ENCODE measurements at regions not wholly inside any gene's neighbourhood (a gene's known extent, or its start where the extent isn't known, plus 50 kb on each side); places are given as distances from the start of the nearest gene placed in this dataset.

DNA sequence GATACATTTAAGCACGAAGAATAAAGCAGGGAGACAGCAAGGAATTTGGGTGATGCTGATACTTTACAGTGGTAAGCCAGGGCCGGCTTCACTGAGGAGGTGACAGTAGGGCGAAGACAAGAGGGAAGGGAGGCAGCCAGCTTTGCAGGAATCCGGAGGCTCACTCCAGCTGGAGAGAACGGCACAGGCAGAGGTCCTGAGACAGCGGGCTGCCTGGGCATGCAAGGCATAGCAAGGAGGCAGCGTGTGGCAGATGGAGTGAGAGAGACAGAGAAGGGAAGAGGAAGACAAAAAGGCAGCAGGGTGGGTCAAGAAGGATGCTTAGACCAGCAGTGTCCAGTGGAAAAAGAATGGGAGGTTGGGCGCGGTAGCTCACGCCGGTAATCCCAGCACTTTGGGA, 83.2 kb upstream of the WASF3 start:
- peaks cover 3% of the 10 kb centered on the region for H3K27me3 Mint-ChIP-seq
- H3K4me1 Mint-ChIP-seq: peaks cover 13% of the 10 kb centered on the region
- peaks cover 3% of the 10 kb centered on the region for H3K9me3 Mint-ChIP-seq
- ChIA-PET CTCF (no interaction called here), POLR2A (no interaction called here)
- H3K4me3 Mint-ChIP-seq: no peak overlapping the region
- no peaks in the 10 kb centered on the region for H3K36me3 Mint-ChIP-seq (ENCODE audit: low read depth)
- no peak overlapping the region for H3K27ac Mint-ChIP-seq
- no peak for DNase-seq

DNA sequence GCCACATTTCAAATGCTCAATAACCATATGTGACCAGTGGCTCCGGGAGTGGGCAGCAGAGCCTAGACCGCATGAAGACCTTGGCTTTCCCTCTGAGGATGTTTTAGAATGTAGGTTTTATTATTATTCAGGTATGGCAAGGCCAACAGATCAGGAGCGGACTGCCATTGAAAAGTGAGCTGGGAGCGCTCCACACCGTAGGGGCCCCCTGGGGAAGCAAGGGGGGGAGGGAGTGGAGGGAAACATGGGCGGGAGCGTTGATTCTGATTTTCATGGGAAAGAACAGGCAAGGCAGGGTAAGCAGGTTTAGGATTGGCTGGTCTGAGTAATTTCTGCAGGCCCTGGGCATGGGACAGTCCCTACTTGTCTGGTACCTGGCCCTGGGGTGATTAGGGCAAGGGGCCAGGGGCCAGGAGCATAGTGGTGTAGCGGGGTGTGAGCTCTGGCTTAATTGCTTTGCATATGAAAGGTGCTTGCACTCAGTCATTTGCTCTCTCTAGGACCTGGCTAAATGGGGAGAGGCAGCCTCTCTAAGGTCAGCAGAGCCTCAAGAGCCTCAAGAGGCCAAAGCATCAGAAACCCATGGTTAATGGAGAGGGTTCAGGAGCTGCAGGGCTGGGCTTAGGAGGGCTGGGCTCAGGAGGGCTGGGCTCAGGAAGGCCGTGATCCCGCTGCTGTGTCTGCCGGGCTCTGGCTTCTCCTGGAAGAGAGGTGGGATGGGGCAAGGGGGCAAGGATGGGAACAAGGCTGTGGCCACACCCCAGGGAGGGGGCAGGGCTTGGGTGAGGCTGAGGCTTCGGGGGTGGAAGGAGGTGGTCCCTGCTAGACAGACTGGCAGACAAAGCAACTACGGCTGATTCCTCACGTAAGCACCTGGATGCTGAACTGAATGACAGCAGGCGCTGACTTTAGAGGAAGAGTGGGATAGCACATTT, 82.0 kb upstream of the WASF3 start:
- ChIA-PET CTCF (interaction anchor here (0.6 kb wide), 1 partner anchor 292 kb away, joined by 3 read pairs; no protein-coding TSS in a partner anchor), POLR2A (interaction anchor here (0.6 kb wide), 1 partner anchor 895 kb away, joined by 3 read pairs; no protein-coding TSS in a partner anchor)
- peaks cover 3% of the 10 kb centered on the region for H3K9me3 Mint-ChIP-seq
- H3K4me3 Mint-ChIP-seq: no peak overlapping the region
- peak overlapping the region; percentile 31 for H3K27ac Mint-ChIP-seq
- DNase-seq: no peak
- H3K36me3 Mint-ChIP-seq (ENCODE audit: low read depth): no peaks in the 10 kb centered on the region
- peaks cover 13% of the 10 kb centered on the region for H3K4me1 Mint-ChIP-seq
- H3K27me3 Mint-ChIP-seq: peaks cover under 1% of the 10 kb centered on the region

DNA sequence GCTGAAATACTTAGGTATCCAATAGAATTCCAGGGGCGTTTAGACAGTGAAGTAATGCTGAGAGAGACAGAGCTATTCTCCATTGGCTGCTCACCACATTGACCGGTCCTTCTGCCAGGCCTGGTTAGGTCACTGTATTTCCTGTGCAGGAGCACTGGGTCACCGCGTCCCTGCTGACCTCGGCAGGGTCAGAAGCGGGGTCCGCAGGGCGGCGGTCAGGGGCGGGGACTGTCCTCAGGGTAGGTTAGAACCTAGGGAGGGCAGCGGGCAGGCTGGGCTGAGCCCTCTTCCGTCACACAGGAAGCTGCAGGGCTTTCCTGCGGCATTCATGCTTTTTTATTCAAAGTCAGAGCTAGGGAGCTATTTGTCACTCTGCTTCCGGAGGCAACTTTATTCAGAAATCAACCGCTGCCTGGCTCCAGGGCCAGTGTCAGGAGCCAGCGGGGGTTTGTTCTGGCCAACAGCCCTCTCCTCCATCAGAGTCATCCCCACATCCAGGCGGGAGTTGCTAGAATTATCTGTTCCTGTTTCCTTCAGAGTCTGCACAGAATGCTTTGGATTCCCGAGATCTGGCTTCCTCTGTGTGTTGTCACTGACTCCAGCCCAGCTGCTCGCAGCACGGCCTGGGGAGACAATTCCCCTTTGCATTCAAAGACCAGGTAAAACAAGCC, 81.2 kb upstream of the WASF3 start:
- no peaks in the 10 kb centered on the region for H3K27me3 Mint-ChIP-seq
- H3K4me3 Mint-ChIP-seq: peak overlapping the region; percentile 9
- H3K27ac Mint-ChIP-seq: peak overlapping the region; percentile 31
- DNase-seq: peak; percentile 22
- H3K9me3 Mint-ChIP-seq: peaks cover 3% of the 10 kb centered on the region
- CTCF ChIA-PET: no interaction called here
- H3K4me1 Mint-ChIP-seq: peaks cover 13% of the 10 kb centered on the region
- POLR2A ChIA-PET: interaction anchor here (0.6 kb wide), 1 partner anchor 894 kb away, joined by 3 read pairs; no protein-coding TSS in a partner anchor
- no peaks in the 10 kb centered on the region for H3K36me3 Mint-ChIP-seq (ENCODE audit: low read depth)

DNA sequence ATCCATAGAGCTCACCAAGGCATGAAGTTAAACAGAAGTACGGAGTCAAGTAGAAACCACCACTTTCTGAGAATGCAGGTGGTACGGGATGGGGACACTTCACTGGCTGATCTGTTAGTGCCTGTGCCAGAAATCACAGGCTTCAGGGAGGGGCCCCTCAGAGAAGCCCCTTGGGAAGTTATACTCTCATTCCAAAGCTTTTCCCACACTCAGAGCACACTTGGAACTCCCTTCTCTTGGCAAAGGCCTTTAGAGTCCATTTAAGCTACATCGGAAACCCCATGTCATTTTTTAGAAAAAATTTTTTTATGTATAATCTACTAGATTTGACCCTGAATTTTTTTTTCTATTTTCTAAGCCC, 80.7 kb upstream of the WASF3 start:
- H3K27ac Mint-ChIP-seq: no peak overlapping the region
- H3K27me3 Mint-ChIP-seq: no peaks in the 10 kb centered on the region
- H3K4me3 Mint-ChIP-seq: peak overlapping the region; percentile 9
- peaks cover 13% of the 10 kb centered on the region for H3K4me1 Mint-ChIP-seq
- POLR2A ChIA-PET: no interaction called here
- peaks cover 3% of the 10 kb centered on the region for H3K9me3 Mint-ChIP-seq
- H3K36me3 Mint-ChIP-seq (ENCODE audit: low read depth): no peaks in the 10 kb centered on the region
- CTCF ChIA-PET: no interaction called here
- DNase-seq: no peak

DNA sequence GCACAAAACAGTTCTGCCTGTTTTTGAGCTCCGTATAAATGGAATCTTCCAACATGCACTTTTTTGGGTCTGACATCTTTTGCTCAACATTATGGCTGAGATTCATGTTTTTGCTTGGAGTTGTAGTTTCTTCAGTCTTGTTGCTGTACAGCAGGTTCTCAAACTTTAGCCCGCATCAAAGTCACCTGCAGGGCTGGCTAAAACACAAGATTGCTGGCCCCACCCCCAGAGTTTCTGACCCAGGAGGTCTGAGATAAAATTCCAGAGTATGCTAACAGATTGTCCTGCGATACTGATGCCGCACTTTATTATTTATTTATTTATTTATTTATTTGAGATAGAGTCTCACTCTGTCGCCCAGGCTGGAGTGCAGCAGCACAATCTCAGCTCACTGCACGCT, 79.8 kb upstream of the WASF3 start:
- H3K4me1 Mint-ChIP-seq: peaks cover 18% of the 10 kb centered on the region

DNA sequence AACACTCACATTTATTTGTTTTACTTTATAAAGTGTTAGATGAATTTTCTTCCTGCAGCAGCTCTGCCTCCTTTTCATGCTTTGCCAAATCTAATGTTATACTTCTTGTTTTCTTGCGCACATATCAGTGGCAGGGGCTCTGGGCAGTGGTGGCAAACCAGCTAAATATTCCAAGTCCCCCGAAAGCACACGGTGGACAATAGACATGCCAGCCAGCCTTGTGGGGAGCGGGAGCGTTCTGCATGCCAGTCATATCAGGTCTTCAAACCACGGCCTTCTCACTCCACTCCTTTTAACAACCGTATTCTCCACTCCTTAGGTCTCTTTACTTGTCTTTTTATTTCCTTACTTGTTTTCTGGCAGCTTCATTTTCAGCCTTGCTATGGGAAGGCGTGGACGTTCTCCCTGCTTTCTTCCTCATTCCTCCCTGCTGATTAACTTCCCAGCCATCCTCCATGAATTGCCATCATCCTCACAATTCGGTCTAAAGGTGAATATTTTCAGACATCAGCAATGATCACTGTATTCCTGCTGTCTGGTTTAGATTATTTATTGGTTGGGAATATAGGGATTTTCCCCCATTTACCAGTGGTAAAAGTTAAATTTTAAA, 77.1 kb upstream of the WASF3 start:
- Mint-ChIP-seq H3K27ac (no peak overlapping the region), H3K27me3 (no peaks in the 10 kb centered on the region), H3K9me3 (no peaks in the 10 kb centered on the region), H3K36me3 (ENCODE audit: low read depth) (no peaks in the 10 kb centered on the region), H3K4me1 (peaks cover 29% of the 10 kb centered on the region), H3K4me3 (no peak overlapping the region)
- POLR2A ChIA-PET: no interaction called here
- no peak for DNase-seq
- CTCF ChIA-PET: no interaction called here

More for the DNA sequence above, 79.8 kb upstream of the WASF3 start:
- Mint-ChIP-seq H3K27me3 (no peaks in the 10 kb centered on the region), H3K27ac (no peak overlapping the region), H3K9me3 (peaks cover 3% of the 10 kb centered on the region), H3K36me3 (ENCODE audit: low read depth) (no peaks in the 10 kb centered on the region), H3K4me3 (no peak overlapping the region)
- DNase-seq: no peak
- ChIA-PET CTCF (no interaction called here), POLR2A (no interaction called here)

DNA sequence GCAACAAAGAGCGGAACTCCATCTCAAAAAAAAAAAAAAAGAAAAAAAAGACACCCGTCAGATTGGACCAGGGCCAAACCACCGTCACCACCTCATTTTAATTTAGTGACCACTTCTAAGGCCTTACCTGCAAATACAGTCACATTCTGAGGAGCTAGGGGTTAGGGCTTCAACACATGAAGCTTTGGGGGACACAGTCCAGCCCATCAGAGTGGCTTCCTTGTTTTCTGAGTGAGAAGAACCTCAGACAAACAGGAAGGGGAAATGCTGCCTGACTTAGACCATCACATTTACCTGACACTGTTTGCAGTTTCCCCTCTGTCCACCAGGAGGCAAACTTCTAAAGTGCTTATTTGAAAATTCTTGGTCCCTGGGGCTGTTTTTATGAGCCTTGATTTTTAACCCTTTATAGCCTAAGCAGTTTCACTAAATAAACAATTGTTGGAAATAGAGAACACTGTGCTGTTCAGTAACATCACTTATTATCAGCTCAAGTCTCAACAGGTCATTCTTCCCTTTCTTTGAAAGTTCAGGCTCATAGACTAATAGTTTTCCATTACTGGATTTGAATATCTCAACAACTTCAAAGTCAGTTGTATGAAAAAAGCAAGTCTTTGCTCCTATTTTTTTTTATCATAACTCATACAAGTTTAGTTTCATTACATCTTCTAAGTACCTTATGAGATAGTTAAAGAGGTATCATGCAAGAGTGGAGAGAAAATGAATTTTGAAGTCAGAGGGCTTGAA, 74.9 kb upstream of the WASF3 start:
- no peak overlapping the region for H3K4me3 Mint-ChIP-seq
- no peaks in the 10 kb centered on the region for H3K9me3 Mint-ChIP-seq
- POLR2A ChIA-PET: no interaction called here
- no peaks in the 10 kb centered on the region for H3K27me3 Mint-ChIP-seq
- H3K27ac Mint-ChIP-seq: peak overlapping the region; percentile 79
- H3K4me1 Mint-ChIP-seq: peaks cover 16% of the 10 kb centered on the region
- DNase-seq: peak; percentile 77
- no peaks in the 10 kb centered on the region for H3K36me3 Mint-ChIP-seq (ENCODE audit: low read depth)
- CTCF ChIA-PET: interaction anchor here (0.6 to 3.2 kb wide), 7 partner anchors 16 to 393 kb away, joined by 3 to 11 read pairs (median 3); no protein-coding TSS in a partner anchor

DNA sequence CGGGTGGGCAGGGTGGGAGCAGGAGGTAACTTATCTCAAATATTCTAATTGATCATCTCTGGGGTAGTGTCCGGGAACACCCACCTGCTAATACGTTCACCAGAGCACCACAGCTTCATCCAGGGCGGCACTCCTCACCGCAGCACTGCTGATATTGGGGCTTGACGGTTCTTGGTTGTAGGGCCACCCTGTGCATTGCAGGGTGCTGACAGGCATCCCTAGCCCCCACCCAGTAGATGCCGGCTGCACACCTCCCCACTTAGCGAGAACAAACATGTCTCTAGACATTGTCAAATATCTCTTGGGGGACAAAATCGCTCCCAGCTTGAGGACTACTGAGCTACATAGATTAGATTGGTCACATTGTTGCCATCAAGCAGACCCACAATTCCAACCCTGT, 73.9 kb upstream of the WASF3 start:
- peaks cover 16% of the 10 kb centered on the region for H3K4me1 Mint-ChIP-seq
- CTCF ChIA-PET: interaction anchor here (0.9 to 3.2 kb wide), 2 partner anchors 15 to 19 kb away, joined by 3 to 11 read pairs; no protein-coding TSS in a partner anchor
- no peaks in the 10 kb centered on the region for H3K27me3 Mint-ChIP-seq
- H3K36me3 Mint-ChIP-seq (ENCODE audit: low read depth): no peaks in the 10 kb centered on the region
- no peak overlapping the region for H3K4me3 Mint-ChIP-seq
- no peaks in the 10 kb centered on the region for H3K9me3 Mint-ChIP-seq
- POLR2A ChIA-PET: no interaction called here
- no peak for DNase-seq
- no peak overlapping the region for H3K27ac Mint-ChIP-seq

DNA sequence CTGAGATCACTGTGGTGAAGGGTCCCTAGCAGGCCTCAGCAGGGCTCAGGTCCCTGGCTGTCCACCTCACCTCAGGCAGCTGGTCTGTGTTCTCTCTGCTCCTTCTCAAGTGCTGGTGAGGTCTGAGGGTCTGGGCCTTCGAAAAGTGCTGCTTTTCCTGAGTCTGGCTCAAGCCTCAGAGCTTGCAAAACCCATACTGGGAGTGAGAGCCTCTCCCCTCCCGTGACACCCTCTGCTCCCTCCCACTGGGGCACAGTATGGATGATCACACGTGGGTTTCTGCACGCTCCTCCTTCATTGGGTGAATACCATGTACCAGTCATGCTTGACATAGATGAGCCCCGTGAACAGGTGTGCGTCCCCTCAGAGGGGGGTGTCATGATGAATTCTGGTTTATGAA, 73.3 kb upstream of the WASF3 start:
- CTCF ChIA-PET: interaction anchor here (3.2 kb wide), 1 partner anchor 18 kb away, joined by 11 read pairs; no protein-coding TSS in a partner anchor
- H3K4me1 Mint-ChIP-seq: peaks cover 16% of the 10 kb centered on the region
- no peak for DNase-seq
- no peaks in the 10 kb centered on the region for H3K27me3 Mint-ChIP-seq
- H3K36me3 Mint-ChIP-seq (ENCODE audit: low read depth): no peaks in the 10 kb centered on the region
- H3K4me3 Mint-ChIP-seq: no peak overlapping the region
- POLR2A ChIA-PET: no interaction called here
- H3K9me3 Mint-ChIP-seq: no peaks in the 10 kb centered on the region
- H3K27ac Mint-ChIP-seq: no peak overlapping the region

DNA sequence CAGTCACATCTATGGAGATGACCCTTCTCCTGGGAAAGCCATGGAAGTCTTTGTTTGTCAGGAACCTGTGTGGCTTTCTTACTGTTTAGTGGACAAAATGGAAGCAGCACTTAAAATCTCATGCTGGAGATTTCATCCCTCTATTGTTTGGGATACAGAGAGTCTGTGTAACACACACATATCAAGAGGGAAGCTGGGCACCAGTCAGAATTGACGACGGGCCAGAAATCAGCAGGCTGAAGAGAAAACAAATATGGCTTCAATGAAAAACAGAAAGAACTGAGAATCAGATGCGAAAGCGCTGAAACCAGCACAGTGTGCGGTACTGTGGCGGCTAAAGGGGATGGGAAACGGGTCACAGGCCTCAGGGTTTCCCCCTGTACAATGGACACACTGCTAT, 72.2 kb upstream of the WASF3 start:
- no peaks in the 10 kb centered on the region for H3K27me3 Mint-ChIP-seq
- H3K36me3 Mint-ChIP-seq (ENCODE audit: low read depth): no peaks in the 10 kb centered on the region
- ChIA-PET CTCF (no interaction called here), POLR2A (no interaction called here)
- H3K27ac Mint-ChIP-seq: no peak overlapping the region
- no peak overlapping the region for H3K4me3 Mint-ChIP-seq
- DNase-seq: no peak
- peaks cover 16% of the 10 kb centered on the region for H3K4me1 Mint-ChIP-seq
- no peaks in the 10 kb centered on the region for H3K9me3 Mint-ChIP-seq

DNA sequence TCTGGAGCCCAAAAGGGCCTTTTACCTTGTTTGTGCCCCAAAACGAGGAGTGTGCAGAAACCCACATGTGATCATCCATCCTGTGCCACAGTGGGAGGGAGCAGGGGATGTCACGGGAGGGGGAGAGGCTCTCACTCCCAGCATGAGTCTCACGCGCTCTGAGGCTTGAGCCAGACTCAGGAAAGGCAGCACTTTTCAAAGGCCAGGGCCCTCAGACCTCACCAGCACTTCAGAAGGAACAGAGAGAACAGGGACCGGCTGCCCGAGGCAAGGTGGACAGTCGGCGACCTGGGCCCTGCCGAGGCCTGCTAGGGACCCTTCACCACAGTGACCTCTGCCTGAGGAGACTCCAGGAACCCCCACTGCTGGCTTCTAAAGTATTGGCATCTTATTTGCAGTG, 71.7 kb upstream of the WASF3 start:
- no peak overlapping the region for H3K27ac Mint-ChIP-seq
- no peaks in the 10 kb centered on the region for H3K36me3 Mint-ChIP-seq (ENCODE audit: low read depth)

DNA sequence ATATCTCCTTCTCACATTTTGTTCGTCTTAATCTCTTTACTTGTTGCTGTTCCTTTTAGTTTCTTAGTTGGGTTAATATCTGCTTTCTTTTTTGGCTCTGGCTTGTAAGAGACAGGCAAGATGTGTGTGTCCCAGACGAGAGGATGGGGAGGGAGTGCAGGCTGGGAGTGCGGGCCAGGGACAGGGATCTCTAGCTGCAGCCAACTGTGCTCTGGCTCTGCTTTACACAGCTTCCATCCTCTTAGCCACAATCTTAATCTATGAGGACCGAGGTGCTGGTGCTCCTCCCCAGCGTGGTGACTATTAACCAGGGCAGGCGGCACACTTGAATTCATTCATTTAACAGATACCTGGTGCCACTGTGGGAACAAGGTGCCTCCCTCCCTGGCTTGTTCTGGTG, 70.9 kb upstream of the WASF3 start:
- Mint-ChIP-seq H3K4me1 (peaks cover 16% of the 10 kb centered on the region), H3K36me3 (ENCODE audit: low read depth) (no peaks in the 10 kb centered on the region), H3K9me3 (no peaks in the 10 kb centered on the region), H3K4me3 (no peak overlapping the region), H3K27ac (no peak overlapping the region), H3K27me3 (peaks cover 4% of the 10 kb centered on the region)
- DNase-seq: no peak
- CTCF ChIA-PET: interaction anchor here (2.0 kb wide), 1 partner anchor 10 kb away, joined by 5 read pairs; no protein-coding TSS in a partner anchor
- POLR2A ChIA-PET: no interaction called here

More for the DNA sequence above, 71.7 kb upstream of the WASF3 start:
- ChIA-PET POLR2A (no interaction called here), CTCF (interaction anchor here (2.0 kb wide), 1 partner anchor 11 kb away, joined by 5 read pairs; no protein-coding TSS in a partner anchor)
- H3K27me3 Mint-ChIP-seq: peaks cover 3% of the 10 kb centered on the region
- DNase-seq: no peak
- no peak overlapping the region for H3K4me3 Mint-ChIP-seq
- H3K4me1 Mint-ChIP-seq: peaks cover 16% of the 10 kb centered on the region
- no peaks in the 10 kb centered on the region for H3K9me3 Mint-ChIP-seq
